ENCODE measurements at regions not wholly inside any gene's neighbourhood (a gene's known extent, or its start where the extent isn't known, plus 50 kb on each side); places are given as distances from the start of the nearest gene placed in this dataset.

DNA sequence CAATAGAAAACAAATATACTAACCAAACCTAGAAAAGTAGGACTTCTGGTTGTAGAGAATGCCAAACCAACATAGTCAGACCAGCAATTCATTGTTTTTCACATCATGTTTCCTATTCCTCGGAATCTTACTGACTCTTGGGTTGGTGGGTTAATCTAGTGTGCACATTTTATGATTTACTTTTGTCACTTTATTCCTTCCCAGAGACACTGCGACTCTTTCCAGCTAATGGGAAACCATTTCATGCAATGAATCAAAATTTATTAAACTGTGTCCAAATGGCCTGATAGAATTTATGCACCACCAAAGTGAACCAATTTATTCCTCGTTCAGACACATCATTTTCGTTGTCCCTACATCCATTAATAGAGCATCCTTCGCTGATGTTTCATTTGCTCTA lies 464.9 kb downstream of the RPS29 start:
- TF ChIP-seq, protein P1, sequence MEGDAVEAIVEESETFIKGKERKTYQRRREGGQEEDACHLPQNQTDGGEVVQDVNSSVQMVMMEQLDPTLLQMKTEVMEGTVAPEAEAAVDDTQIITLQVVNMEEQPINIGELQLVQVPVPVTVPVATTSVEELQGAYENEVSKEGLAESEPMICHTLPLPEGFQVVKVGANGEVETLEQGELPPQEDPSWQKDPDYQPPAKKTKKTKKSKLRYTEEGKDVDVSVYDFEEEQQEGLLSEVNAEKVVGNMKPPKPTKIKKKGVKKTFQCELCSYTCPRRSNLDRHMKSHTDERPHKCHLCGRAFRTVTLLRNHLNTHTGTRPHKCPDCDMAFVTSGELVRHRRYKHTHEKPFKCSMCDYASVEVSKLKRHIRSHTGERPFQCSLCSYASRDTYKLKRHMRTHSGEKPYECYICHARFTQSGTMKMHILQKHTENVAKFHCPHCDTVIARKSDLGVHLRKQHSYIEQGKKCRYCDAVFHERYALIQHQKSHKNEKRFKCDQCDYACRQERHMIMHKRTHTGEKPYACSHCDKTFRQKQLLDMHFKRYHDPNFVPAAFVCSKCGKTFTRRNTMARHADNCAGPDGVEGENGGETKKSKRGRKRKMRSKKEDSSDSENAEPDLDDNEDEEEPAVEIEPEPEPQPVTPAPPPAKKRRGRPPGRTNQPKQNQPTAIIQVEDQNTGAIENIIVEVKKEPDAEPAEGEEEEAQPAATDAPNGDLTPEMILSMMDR (IDR thresholded peaks at IDR 0.05), result no peak
- TF ChIP-seq EZH2 (IDR thresholded peaks at IDR 0.05; ENCODE audit: borderline replicate concordance, insufficient read depth, low read depth, low read length, poor library complexity, severe bottlenecking), result no peak
